Activated T-helper 1 cell treated with anti-CD3 and anti-CD28 coated beads, Interleukin-12 subunit alpha, Interleukin-12 subunit beta, Interleukin-2, Interleukin-4 antibody, amounts not matched to agents 30 ng/mL and 10 ng/mL and 1 ng/mL, durations not matched to agents 14 hours and 24 hours and 36 hours (primary cell): ENCODE measurements at regions not wholly inside any gene's neighbourhood (a gene's known extent, or its start where the extent isn't known, plus 50 kb on each side); places are given as distances from the start of the nearest gene placed in this dataset.

Experiments used
- DNase-seq: peaks from one replicate; pipeline ENCODE4 v3.0.0; 2021; ENCODE audit warnings: low spot score
- H3K27ac Mint-ChIP-seq: one replicate; pipeline ENCODE4 v1.8.0; 2021; ENCODE audit warnings: mild to moderate bottlenecking, mixed read lengths
- H3K27me3 Mint-ChIP-seq: one replicate; pipeline ENCODE4 v1.8.0; 2022; ENCODE audit warnings: mild to moderate bottlenecking, moderate library complexity, mixed read lengths; ENCODE audit not compliant: insufficient read depth
- H3K36me3 Mint-ChIP-seq: one replicate; pipeline ENCODE4 v1.8.0; 2021; ENCODE audit warnings: low read depth, mixed read lengths
- H3K4me1 Mint-ChIP-seq: one replicate; pipeline ENCODE4 v1.8.0; 2021; ENCODE audit warnings: low read depth, mixed read lengths
- H3K4me3 Mint-ChIP-seq: one replicate; pipeline ENCODE4 v1.8.0; 2021; ENCODE audit warnings: mild to moderate bottlenecking, moderate library complexity, mixed read lengths
- H3K9me3 Mint-ChIP-seq: one replicate; pipeline ENCODE4 v1.8.0; 2021; ENCODE audit warnings: mixed read lengths
- intact Hi-C: fragments of 100-400 bp; cut with micrococcal nuclease; formaldehyde crosslinking; loops from one replicate; pipeline ENCODE4 v1.15.1; 2024

GRCh38 chr20:50363479-50363878 is 146.7 kb upstream of the PTPN1 start:
- H3K4me1 Mint-ChIP-seq = peaks cover 34% of the 10 kb centered on the region
- intact Hi-C loops = no loop called here
- peaks cover 5% of the 10 kb centered on the region for H3K27me3 Mint-ChIP-seq
- no peak overlapping the region for H3K27ac Mint-ChIP-seq
- no peak for DNase-seq
- no peaks in the 10 kb centered on the region for H3K9me3 Mint-ChIP-seq
- H3K4me3 Mint-ChIP-seq = no peak overlapping the region
- H3K36me3 Mint-ChIP-seq = no peaks in the 10 kb centered on the region

DNA sequence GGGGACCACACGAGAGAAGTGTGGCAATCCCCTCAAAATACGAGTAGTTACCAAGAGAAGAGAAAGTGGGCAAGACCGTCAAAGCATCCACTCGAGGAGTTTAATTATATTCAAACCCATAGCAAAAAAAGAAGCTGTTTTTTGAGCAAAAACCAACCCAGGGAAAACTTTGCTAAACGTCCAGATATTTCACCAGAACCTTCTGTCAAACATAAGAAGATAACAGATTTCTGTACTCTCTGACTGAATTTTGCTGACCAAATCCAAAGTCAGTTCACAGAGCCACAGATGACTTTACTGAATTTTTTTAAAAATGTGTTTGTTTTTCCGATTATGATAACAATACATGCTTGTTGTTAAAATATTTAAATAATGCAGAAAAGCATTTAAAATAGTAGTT is 145.6 kb upstream of the PTPN1 start:
- Mint-ChIP-seq H3K4me1 (peaks cover 26% of the 10 kb centered on the region), H3K9me3 (no peaks in the 10 kb centered on the region), H3K27ac (no peak overlapping the region), H3K27me3 (peaks cover 7% of the 10 kb centered on the region), H3K36me3 (no peaks in the 10 kb centered on the region), H3K4me3 (no peak overlapping the region)
- intact Hi-C loops = no loop called here
- DNase-seq = no peak

- DNase-seq = peak; percentile 48
- peak overlapping the region; percentile 9 for H3K4me3 Mint-ChIP-seq
- intact Hi-C loops = loop anchor here (2.0 kb wide), 1 partner anchor 28 kb away; no protein-coding TSS in a partner anchor
These were observed 143.7 kb upstream of the PTPN1 start for GRCh38 chr20:50366270-50367103.

GRCh38 chr20:50367104-50367674 is 143.0 kb upstream of the PTPN1 start:
- DNase-seq = no peak
- H3K4me3 Mint-ChIP-seq = no peak overlapping the region
- peaks cover 7% of the 10 kb centered on the region for H3K27me3 Mint-ChIP-seq
- intact Hi-C loops = loop anchor here (2.0 kb wide), 1 partner anchor 28 kb away; no protein-coding TSS in a partner anchor
- no peaks in the 10 kb centered on the region for H3K36me3 Mint-ChIP-seq
- peaks cover 29% of the 10 kb centered on the region for H3K4me1 Mint-ChIP-seq
- H3K27ac Mint-ChIP-seq = no peak overlapping the region
- no peaks in the 10 kb centered on the region for H3K9me3 Mint-ChIP-seq

More at GRCh38 chr20:50366270-50367103, 143.7 kb upstream of the PTPN1 start:
- peaks cover 7% of the 10 kb centered on the region for H3K27me3 Mint-ChIP-seq
- H3K4me1 Mint-ChIP-seq = peaks cover 24% of the 10 kb centered on the region
- no peak overlapping the region for H3K27ac Mint-ChIP-seq
- H3K9me3 Mint-ChIP-seq = no peaks in the 10 kb centered on the region
- no peaks in the 10 kb centered on the region for H3K36me3 Mint-ChIP-seq

DNA sequence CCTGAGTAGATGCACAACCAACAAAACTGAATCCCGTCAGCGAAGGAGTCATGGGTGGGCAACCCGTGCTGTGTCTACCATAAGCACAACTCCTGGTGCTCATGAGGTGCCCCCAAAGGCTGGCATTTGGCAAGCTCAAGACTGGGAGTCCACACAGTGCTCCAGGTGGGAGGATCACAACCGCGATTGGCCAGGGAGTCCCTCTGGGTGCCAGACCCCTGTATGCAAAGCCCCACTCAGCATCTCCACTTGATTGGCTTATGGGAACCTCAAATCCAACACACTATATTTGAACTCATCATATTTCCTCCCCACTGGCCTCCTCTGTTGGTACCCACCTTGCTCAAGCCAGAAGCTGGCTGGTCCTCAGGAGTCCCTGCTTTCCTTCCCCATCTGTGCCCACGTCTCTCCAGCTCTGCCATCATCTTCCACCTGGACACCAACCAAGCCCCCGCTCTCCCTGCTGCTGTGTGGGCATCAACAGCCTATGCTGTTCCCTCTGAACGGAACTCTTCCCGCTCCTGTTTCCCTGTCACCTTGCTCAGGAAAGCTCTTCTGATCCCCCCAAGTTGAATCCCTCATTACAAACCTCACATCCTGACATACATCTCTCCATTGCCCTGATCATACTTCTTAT is 142.3 kb upstream of the PTPN1 start:
- intact Hi-C loops = loop anchor here (2.0 kb wide), 1 partner anchor 29 kb away; no protein-coding TSS in a partner anchor
- no peaks in the 10 kb centered on the region for H3K9me3 Mint-ChIP-seq
- no peaks in the 10 kb centered on the region for H3K36me3 Mint-ChIP-seq
- no peak for DNase-seq
- H3K4me1 Mint-ChIP-seq = peaks cover 29% of the 10 kb centered on the region
- peaks cover 7% of the 10 kb centered on the region for H3K27me3 Mint-ChIP-seq
- peak overlapping the region; percentile 9 for H3K27ac Mint-ChIP-seq
- no peak overlapping the region for H3K4me3 Mint-ChIP-seq

DNA sequence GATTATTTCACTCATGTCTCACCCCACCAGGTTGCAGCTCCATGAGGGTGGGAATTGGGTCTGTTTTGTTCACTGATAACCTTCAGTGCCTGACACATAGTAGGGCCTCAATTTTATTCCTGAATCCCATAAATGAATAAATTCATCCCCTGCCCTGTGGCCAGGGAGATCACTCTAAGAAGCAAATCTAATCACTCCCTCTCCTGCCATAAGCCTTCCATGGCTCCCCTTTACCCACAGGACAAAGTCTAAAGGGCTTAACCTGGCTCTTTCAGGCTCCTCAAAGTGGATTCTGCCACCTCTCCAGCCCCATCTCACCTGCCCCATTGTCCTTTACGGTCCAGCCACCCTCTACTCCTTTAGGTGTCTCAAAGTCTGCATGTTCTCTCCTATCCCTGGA is 141.8 kb upstream of the PTPN1 start:
- H3K4me1 Mint-ChIP-seq = peaks cover 29% of the 10 kb centered on the region
- no peak overlapping the region for H3K4me3 Mint-ChIP-seq
- no peaks in the 10 kb centered on the region for H3K36me3 Mint-ChIP-seq
- peaks cover 7% of the 10 kb centered on the region for H3K27me3 Mint-ChIP-seq
- no peaks in the 10 kb centered on the region for H3K9me3 Mint-ChIP-seq
- H3K27ac Mint-ChIP-seq = peak overlapping the region; percentile 9
- intact Hi-C loops = no loop called here
- DNase-seq = no peak

DNA sequence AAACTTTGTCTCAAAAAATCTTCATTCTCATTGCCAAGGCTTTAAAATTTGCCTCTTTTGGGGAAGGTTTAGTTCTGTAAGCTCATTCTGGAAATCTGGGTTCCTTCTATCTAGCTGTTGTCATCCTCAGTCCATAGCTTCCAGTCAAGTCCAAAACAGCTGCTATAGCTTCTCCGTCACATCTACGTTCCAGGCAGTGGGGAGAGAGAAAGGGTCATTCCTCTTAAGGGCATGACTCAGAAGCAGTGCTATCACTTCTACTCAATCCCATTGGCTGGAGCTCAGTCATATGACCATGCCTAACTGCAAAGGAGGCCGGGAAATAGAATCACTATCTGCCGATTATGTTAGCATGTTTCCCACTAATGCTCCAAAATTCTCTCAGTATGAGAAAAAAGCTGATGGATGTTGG is 141.4 kb upstream of the PTPN1 start:
- H3K27me3 Mint-ChIP-seq = peaks cover 7% of the 10 kb centered on the region
- intact Hi-C loops = no loop called here
- H3K4me1 Mint-ChIP-seq = peaks cover 29% of the 10 kb centered on the region
- no peak overlapping the region for H3K27ac Mint-ChIP-seq
- no peak for DNase-seq
- no peaks in the 10 kb centered on the region for H3K9me3 Mint-ChIP-seq
- H3K36me3 Mint-ChIP-seq = no peaks in the 10 kb centered on the region
- H3K4me3 Mint-ChIP-seq = no peak overlapping the region

DNA sequence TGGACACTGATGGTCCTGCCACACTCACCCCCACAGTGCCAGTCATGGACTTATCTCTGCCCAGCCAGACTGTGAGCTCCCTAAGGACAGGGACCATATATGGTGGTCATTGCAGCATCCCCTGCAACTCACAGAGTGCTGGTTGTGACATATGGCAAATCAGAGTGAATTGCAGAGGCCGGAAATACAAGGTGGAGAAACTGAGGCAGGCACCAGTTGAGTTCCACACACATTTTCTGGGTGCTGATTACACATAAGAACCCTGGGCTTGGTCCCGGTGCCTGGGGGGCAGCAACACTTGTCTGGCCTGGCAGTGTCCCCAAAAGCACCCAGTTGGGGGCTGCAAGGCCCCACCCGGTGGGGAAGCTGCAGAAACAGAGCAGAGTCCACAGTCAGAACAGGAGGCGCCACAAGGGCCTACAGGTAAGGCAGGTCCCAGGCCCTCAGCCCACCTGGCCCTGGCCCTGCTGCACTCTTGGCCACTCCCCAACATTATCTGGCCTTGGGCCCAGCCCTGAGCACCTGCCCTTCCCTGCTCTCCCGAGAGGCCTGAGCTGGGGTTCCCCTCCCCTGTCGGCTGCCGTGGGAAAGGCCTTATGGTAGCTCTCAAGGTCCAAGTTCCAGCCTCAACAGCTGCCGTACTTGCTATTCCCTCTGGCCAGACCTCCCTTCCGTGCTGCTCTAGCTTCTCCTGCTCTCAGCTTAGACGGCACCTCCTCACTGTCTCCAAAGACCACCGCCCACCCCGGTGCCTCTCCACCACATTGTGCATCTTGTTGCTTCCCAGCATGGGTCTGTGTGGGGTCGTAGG is 140.8 kb upstream of the PTPN1 start:
- H3K9me3 Mint-ChIP-seq = no peaks in the 10 kb centered on the region
- H3K4me1 Mint-ChIP-seq = peaks cover 29% of the 10 kb centered on the region
- peaks cover 3% of the 10 kb centered on the region for H3K27me3 Mint-ChIP-seq
- DNase-seq = no peak
- no peak overlapping the region for H3K27ac Mint-ChIP-seq
- intact Hi-C loops = no loop called here
- H3K4me3 Mint-ChIP-seq = no peak overlapping the region
- H3K36me3 Mint-ChIP-seq = no peaks in the 10 kb centered on the region

- peaks cover 32% of the 10 kb centered on the region for H3K4me1 Mint-ChIP-seq
- intact Hi-C loops = no loop called here
- no peak for DNase-seq
- H3K27me3 Mint-ChIP-seq = peaks cover 3% of the 10 kb centered on the region
- H3K9me3 Mint-ChIP-seq = no peaks in the 10 kb centered on the region
- H3K4me3 Mint-ChIP-seq = no peak overlapping the region
- H3K27ac Mint-ChIP-seq = no peak overlapping the region
- H3K36me3 Mint-ChIP-seq = no peaks in the 10 kb centered on the region
These were observed 140.1 kb upstream of the PTPN1 start for GRCh38 chr20:50370036-50370566.

DNA sequence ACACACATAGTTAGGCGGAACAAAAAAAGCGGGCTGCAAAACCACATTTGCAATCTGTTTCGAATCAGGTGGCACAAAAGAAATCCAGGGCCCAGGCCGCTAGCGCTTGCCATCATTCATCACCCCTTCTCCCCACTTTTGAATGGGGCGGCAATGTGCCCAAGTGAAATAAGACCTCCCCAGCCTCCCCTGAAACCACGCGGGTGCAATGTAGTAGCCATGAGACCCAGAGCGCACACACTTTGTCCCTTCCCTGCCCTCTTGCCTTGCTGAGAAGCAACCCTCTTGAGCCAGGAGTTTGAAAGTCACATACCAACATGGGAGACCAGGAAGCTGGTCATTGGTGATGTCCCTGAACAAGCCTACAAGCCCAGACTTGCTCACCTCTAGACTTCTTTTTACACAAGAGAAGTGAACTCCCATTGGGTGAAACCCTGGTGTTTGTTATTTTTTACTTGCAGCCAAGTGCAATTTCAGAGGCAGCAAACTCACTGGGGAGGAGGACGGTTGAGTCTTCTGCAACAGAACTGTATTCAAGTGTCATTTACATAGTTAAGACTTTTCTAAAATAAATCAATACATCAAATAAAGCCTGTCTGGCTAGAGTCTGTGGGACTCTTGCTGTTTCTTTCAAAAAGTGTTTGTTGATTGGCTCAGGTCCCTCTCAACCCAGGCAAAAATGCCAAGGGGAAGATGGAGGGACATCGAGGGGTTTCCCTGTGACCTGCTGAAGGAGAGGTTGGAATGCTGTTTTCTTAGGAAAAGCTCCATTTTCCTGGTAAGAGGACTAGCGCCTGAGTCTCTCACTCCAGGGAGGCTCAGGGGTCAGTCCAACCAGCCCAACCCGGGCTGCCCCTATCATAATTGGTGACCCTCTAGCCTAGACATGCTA is 138.1 kb upstream of the PTPN1 start:
- Mint-ChIP-seq H3K27ac (no peak overlapping the region), H3K4me1 (peaks cover 21% of the 10 kb centered on the region), H3K27me3 (peaks cover 3% of the 10 kb centered on the region), H3K9me3 (no peaks in the 10 kb centered on the region), H3K4me3 (no peak overlapping the region), H3K36me3 (no peaks in the 10 kb centered on the region)
- intact Hi-C loops = no loop called here
- DNase-seq = no peak

DNA sequence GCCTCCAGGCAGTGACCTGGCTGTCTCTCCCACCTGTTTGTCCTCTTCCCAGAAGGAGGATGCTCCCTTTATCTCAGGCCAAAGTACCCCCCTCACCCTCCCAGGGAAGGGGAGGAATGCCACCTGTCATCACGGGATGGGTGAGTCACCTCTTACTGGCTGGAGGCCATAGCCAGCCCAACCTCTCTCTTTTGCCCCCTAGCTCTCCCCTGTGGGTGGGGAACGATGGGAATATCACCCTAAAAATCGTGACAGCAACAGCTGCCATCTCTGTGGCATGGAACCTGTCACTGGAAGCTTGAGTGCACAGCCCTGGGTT is 137.5 kb upstream of the PTPN1 start:
- Mint-ChIP-seq H3K4me1 (peaks cover 21% of the 10 kb centered on the region), H3K9me3 (no peaks in the 10 kb centered on the region)
- intact Hi-C loops = no loop called here

More for the DNA sequence above, 137.5 kb upstream of the PTPN1 start:
- DNase-seq = no peak
- Mint-ChIP-seq H3K27me3 (peaks cover 3% of the 10 kb centered on the region), H3K4me3 (no peak overlapping the region), H3K27ac (no peak overlapping the region), H3K36me3 (no peaks in the 10 kb centered on the region)
